ENCODE measurements at regions not wholly inside any gene's neighbourhood (a gene's known extent, or its start where the extent isn't known, plus 50 kb on each side); places are given as distances from the start of the nearest gene placed in this dataset.

DNA sequence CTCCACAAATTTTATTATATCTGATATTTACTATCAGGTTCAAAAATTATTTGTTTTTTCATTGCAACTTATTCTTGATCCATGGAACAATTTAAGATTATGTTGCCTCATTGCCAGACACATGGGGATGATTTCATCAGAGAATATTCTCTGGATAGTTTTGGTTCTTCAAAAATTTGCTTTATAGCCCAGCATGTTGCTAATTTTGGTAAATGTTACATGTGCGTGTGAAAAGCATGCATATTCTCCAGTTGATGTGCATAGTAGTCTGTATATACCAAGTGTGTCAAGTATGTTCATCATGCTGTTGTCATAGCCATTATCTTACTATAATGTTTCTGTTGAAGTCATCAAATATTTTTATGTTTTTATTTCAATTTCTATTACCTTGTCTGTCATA lies 122.3 kb downstream of the RFC3 start:
- no peak overlapping the region for H3K27ac ChIP-seq
- TF ChIP-seq, protein P1, sequence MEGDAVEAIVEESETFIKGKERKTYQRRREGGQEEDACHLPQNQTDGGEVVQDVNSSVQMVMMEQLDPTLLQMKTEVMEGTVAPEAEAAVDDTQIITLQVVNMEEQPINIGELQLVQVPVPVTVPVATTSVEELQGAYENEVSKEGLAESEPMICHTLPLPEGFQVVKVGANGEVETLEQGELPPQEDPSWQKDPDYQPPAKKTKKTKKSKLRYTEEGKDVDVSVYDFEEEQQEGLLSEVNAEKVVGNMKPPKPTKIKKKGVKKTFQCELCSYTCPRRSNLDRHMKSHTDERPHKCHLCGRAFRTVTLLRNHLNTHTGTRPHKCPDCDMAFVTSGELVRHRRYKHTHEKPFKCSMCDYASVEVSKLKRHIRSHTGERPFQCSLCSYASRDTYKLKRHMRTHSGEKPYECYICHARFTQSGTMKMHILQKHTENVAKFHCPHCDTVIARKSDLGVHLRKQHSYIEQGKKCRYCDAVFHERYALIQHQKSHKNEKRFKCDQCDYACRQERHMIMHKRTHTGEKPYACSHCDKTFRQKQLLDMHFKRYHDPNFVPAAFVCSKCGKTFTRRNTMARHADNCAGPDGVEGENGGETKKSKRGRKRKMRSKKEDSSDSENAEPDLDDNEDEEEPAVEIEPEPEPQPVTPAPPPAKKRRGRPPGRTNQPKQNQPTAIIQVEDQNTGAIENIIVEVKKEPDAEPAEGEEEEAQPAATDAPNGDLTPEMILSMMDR (IDR thresholded peaks at IDR 0.05) = no peak
- no peak for TF ChIP-seq ZFX (IDR thresholded peaks at IDR 0.05; ENCODE audit: borderline replicate concordance)

DNA sequence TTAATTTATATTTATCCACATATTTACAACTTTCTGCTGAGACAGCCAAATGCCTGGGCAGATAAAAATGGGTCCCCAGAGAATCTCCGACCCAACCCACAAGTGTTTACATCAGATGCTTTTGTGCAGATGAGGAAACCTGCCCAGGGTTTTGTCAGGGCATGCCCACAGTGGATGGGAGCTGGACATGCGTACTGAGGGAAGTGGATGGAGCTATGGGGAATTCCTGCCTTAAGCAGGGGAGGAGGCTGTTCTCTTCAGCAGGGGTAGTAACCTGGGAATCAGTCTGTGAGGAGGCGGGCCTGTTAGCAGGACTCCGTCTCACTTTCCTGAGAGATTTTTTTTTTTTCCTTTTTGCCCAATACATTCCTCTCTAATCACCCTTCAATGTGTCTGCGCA lies 122.9 kb downstream of the RFC3 start:
- H3K27ac ChIP-seq = no peak overlapping the region

DNA sequence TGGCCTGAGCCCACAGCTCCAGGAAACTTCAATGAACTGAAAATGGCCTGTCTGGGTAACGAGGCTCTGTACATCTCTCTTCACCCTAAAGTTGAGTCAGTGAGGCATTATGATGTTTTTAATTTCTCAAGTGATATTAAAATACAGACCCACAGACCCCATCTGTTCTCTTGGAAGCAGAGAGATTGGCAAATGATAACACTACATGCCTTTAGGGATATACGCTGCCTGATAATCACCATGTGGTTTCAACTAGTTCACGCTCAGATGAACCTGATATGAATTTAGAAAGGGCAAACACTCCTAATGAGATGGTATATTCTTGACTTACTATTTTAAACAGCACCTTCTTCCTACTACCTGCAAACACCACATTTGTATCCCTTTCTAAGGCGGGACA lies 127.5 kb downstream of the RFC3 start:
- TF ChIP-seq, protein P1 (IDR thresholded peaks at IDR 0.05) = no peak
- no peak for TF ChIP-seq ZFX (IDR thresholded peaks at IDR 0.05; ENCODE audit: borderline replicate concordance)

More for the DNA sequence above, 122.9 kb downstream of the RFC3 start:
- no peak for TF ChIP-seq ZFX (IDR thresholded peaks at IDR 0.05; ENCODE audit: borderline replicate concordance)
- TF ChIP-seq, protein P1 (IDR thresholded peaks at IDR 0.05) = no peak

DNA sequence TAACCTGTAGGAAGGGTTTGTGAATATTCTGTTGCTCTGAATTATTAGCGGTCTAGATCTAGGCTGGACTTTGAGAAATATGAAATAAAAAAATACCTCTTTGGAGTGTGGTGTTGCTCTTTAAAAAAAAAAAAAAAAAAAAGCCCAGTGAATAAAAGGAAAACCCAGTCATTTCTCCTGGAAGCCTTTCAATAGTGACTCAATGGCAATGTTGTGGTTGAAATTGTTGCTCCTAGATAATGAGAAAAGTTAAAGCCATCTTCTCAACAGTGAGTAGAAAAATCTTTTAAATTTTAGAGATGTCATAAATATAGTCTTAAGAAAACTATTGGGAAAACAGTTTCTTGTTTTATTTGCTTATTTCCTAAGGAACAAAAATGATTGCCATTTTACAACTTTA lies 135.3 kb downstream of the RFC3 start:
- no peak for TF ChIP-seq ZFX (IDR thresholded peaks at IDR 0.05; ENCODE audit: borderline replicate concordance)
- TF ChIP-seq, protein P1 (IDR thresholded peaks at IDR 0.05) = no peak
- H3K27ac ChIP-seq = no peak overlapping the region

More for the DNA sequence above, 127.5 kb downstream of the RFC3 start:
- H3K27ac ChIP-seq = no peak overlapping the region

DNA sequence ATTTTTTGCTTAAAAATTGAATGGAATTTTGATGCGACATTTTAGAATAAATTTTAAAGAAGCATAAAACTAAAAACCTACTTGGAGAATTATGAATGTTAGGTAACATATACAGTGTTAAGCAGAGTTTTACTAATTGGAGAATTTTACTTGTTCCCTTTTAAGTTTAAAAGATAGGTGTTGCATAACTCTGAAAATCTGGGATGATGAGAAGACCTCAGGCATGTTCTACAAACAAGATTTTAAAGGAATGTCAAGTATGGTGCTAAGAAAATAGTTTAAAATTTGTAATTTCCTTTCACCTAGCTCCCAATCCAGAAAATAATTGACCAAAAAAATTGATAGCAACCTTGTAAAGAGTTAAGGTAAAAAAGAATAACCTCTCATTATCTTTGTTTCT lies 135.8 kb downstream of the RFC3 start:
- no peak overlapping the region for H3K27ac ChIP-seq
- TF ChIP-seq, protein P1 (IDR thresholded peaks at IDR 0.05) = no peak
- TF ChIP-seq ZFX (IDR thresholded peaks at IDR 0.05; ENCODE audit: borderline replicate concordance) = no peak

DNA sequence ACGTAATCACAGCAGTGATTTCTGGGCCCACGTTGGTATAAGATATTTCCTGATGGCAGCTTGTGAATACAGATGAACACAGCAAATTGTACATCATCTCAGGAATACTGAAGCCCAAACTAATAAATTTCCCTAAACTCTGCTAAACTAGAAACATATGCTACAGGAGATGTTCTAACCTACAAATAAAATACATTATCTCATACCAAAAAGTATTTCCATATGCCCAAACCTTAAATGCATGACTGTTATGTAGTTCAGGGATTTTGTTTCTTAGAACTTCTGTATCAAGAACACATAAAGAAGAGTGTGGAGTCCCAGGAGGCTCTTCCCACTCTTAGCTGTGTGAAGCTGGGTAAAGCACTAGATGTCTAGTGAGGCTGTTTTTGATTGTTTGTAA lies 138.4 kb downstream of the RFC3 start:
- H3K27ac ChIP-seq = no peak overlapping the region
- TF ChIP-seq, protein P1 (IDR thresholded peaks at IDR 0.05) = no peak
- no peak for TF ChIP-seq ZFX (IDR thresholded peaks at IDR 0.05; ENCODE audit: borderline replicate concordance)

DNA sequence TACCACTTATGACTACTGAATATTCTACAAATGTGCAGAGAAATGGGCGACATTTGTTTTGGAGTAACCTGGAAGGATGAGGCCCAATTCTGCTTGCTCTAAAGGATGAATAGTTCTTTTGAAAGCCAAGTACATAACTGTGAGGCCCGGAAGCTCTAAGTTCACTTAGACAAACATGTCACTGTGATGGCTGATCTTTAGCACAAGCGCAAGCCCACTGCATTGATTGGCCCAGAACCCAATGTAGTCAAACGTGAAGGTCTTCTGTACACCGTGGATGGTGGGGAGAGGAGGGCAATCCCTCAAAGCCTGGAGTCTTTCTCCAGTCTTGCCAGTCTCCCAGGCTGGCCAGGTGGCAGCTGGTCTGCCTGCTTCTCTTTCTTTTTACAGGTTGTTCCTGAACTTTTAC lies 139.6 kb downstream of the RFC3 start:
- TF ChIP-seq, protein P1 (IDR thresholded peaks at IDR 0.05) = no peak
- no peak for TF ChIP-seq ZFX (IDR thresholded peaks at IDR 0.05; ENCODE audit: borderline replicate concordance)
- H3K27ac ChIP-seq = no peak overlapping the region

Data from 22Rv1 (cell line).